Erythroblast (primary cell): ENCODE measurements at regions not wholly inside any gene's neighbourhood (a gene's known extent, or its start where the extent isn't known, plus 50 kb on each side); places are given as distances from the start of the nearest gene placed in this dataset.
"Not testable (repeated sequence)": the region's sequence is repeated elsewhere in the genome, so short reads cannot be mapped to it uniquely, and the experiment has no call there.

Source experiments
- DNase-seq, 2 experiments: peaks; one replicate each; lab custom pipeline; 2025; lab: John Stamatoyannopoulos, UW
- GATA1 ChIP-seq: IDR thresholded peaks from 2 replicates; pipeline ENCODE4 v1.6.1; 2011; ENCODE audit warnings: low read depth, mild to moderate bottlenecking, control low read depth, low read length, moderate library complexity
- POLR2A ChIP-seq: IDR thresholded peaks from 2 replicates; pipeline ENCODE4 v1.6.1; 2011; ENCODE audit warnings: mild to moderate bottlenecking, low read length

DNA sequence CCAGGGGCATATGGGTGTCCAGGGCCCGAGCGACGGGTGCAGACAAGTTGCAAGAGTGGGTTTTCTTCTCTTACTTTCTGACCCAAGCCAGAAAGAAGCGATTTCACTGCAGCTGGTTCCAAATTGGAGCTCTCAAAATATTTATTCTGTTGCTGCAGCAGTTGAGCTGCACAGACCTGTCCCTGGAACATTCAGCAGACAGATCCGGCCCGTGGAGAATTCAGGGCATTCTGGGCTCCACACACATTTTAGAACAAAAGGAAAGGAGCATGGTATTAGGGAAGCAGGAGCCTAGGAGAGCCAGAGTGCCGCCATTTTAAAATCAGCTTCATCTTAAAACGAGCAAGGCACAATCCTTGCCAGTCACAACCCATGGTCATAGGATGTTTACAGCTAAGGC, 135.3 kb upstream of the TPM1 start:
- TF ChIP-seq POLR2A, result no peak
- TF ChIP-seq GATA1, result no peak
- no peak for DNase-seq

DNA sequence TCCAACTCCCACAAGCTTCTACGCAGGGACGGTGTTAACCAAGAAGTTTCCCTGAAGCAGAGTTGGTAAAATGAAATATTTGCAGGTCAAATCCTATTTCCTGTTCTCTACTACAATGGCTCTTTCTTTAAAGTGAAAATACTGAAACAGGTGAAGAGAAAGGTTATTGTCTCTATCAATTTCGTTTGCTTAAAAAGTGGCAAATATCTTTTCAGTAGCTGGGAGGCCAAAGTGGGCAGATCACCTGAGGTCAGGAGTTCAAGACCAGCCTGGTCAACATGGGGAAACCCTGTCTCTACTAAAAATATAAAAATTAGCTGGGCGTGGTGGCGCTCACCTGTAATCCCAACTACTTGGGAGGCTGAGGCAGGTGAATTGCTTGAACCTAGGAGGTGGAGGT, 134.2 kb upstream of the TPM1 start:
- DNase-seq, result not testable (repeated sequence)

DNA sequence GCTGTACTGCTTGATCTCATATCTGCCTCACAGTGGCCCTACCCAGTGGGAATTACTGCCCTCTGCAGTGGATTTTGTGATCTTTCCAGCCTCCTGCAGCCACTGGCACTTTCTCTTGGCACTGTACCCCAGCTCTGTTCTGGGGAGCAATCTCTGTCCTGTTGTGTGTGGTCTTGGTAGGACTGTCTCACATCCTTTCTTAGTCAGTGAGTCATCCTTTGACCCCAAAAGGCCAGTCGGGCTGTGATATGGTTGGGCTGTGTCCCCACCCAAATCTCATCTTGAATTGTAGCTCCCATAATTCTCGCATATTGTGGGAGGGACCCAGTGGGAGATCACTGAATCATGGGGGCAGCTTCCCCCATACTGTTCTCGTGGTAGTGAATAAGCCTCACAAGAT, 133.3 kb upstream of the TPM1 start:
- TF ChIP-seq GATA1, result no peak
- no peak for TF ChIP-seq POLR2A
- no peak for DNase-seq

DNA sequence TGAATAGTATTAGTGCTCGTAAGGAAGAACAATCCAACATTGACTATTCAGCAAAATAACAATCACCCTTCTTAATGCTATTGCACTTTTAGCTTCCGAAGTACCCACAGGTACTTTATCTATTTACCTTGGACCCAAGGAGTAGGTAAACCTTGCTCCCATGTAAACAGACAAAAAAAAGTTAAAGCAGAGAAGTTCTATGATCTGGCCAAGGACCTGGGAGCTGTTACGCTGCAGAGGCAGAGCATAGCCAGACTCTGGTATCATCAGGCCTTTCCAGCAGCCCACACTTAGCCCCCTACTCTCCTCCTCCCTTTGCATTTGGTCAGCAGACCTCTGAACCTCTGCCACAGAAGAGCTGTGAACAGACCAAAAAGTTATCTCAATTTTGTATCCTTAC, 130.3 kb upstream of the TPM1 start:
- no peak for DNase-seq
- TF ChIP-seq GATA1 (no peak), POLR2A (no peak)

DNA sequence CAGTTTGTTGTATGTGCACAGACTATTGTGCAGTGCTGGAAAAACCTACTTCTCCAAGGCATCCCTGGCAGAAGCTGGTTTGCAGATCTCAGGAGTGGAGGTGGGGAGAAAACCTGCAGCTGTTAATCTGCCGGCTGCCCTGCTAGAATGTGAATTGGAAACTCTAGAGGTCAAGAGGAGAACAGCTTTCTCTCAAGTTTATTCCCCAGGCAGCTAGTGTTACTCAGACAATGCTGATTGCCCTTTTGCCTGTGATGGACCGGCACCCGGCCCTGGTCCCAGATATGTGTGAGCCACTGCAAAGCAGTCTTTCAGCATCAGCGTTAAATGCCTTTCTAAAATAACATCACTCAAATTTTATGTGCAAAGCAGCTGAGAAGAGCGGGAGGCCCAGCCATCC, 129.7 kb upstream of the TPM1 start:
- DNase-seq, result no peak
- no peak for TF ChIP-seq GATA1

DNA sequence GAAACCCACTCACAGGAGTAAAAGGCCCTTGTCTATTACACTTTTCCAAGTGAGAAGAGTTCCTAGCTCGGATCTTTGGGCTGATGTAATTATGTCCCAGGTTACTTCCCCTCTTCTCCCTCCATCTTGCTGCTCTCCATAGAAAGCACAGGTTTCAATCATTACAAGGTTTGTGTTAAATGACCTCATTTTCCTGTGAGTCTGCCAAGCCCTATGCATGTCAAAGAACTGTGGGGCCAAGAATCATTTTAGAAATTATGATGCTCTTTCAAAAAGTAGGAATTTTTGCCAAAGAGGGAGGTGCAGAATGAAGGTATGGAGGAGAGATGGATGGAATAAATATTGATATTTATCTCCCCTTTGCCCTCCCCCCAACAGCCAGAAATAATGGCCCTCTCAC, 129.3 kb upstream of the TPM1 start:
- TF ChIP-seq POLR2A (no peak), GATA1 (no peak)
- no peak for DNase-seq

DNA sequence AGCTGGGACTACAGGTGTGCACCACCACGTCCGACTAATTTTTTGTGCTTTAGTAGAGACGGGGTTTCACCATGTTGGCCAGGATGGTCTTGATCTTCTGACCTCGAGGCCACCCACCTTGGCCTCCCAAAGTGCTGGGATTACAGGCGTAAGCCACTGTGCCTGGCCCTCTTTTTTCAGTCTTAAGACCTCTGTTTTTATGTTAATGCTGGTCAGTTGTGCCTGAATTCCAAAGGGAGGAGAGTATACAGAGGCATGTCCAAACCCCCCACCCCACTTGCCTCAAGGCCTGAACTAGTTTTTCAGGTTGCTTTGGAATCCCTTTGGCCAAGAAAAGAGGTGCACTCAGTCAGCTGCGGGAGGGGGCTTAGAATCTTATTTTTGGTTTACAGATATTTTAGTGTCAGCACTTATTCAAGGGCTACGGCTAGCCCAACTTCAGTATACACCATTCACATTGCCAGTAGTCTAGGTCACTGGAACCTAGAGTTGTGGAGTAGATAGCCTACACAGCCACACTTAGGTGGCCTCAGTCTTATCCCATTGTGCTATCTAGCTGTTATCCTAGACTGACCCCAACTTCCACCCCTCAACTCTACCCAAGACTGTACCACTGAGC, 128.0 kb upstream of the TPM1 start:
- no peak for TF ChIP-seq GATA1
- TF ChIP-seq POLR2A, result no peak
- no peak for DNase-seq

DNA sequence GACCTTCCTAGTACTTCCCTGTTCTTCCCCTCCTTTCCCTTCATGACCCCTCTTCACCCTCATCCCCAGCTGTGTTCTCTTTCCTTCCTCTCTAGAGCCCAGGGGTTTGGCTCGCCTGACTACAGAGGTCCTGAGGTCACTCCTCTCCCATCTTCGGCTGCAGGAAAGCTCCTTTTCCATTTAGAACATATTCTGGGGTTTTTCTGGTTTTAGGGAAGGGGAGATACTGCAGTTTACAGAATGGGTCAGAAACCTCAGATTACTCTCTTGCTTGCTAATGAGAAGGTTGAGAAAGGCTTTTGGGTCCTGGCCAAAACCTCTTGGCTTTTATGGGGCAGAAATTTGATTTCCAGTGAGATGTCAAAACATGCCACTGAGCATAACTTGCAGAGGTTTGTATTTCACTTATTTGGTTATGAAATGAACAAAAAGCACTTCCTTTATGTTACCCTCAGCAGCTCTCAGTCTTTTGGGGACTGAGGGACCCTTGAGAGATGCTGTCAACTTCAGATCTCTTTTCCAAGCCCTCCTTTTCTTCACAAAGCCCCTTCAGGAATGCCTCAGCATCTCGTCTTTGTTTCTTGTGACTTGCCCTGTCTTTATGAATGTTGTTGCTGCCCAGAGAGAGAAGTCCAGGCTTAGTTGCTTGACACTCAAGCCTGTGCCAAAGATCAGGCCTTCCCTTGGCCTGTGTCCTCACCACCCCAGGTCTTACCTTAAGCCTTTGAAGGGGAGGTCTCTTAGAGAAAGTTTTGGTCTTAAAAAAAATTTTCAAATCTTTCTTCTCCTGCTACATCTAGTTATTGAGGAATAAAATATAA, 121.7 kb upstream of the TPM1 start:
- TF ChIP-seq GATA1 (no peak), POLR2A (no peak)
- no peak for DNase-seq

DNA sequence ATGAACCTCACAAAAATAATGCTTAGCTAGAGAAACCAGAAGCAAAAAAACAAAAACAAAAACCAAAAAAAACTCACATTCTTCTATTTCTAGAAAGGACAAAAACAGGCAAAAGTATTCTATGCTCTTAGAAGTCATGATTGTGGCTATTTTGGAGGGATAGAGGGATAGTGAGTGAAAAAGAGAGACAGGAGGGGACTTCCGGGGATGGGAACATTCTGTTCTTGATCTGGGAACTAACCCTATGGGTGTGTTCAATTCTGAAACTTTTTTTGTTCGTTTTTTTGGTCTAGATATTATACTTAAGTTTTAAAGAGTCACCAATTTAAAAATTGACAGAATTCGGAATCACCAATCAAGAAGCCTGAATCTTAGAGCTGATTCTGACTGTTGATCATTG, 120.0 kb upstream of the TPM1 start:
- TF ChIP-seq POLR2A, result no peak
- TF ChIP-seq GATA1, result no peak

DNA sequence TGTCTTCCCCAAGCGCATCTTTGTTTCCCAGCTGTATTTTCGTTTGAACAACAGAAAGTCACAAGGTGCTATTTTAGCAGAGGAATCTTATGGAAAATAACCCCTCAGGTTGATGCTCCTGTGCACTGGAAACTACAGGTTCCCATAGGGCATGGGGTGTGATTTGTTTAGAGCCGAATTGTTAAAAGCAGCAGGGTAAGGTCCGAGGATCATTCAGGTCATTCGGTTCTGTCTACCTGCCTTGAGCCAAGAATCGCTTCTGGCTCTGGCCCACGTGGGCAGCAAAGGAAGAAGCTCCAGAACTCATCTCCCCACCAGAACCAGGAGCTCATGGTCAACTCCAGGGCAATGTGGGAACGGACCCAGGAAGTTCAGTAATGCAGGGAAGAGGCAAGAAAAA, 116.7 kb upstream of the TPM1 start:
- TF ChIP-seq POLR2A, result no peak
- TF ChIP-seq GATA1, result no peak
- DNase-seq, result no peak

More for the DNA sequence above, 120.0 kb upstream of the TPM1 start:
- no peak for DNase-seq

DNA sequence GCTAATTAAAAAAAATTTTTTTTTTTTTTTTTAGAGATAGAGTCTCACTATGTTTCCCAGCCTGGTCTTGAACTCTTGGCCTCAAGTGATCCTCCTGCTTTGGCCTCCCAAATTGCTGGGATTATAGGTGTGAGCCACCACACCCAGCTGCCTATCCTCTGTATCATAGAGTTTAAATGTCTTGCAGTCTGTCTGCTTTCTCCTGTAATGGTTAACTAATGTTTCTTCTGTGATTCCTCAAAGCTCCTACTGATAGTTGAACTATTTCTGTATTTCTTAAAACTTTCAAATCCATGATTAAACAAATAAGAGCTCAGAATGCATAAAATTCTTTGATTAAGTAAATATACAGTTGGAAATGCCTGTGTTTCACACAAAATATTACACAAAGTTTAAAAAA, 115.4 kb upstream of the TPM1 start:
- no peak for DNase-seq
- TF ChIP-seq GATA1, result no peak
- TF ChIP-seq POLR2A, result no peak

DNA sequence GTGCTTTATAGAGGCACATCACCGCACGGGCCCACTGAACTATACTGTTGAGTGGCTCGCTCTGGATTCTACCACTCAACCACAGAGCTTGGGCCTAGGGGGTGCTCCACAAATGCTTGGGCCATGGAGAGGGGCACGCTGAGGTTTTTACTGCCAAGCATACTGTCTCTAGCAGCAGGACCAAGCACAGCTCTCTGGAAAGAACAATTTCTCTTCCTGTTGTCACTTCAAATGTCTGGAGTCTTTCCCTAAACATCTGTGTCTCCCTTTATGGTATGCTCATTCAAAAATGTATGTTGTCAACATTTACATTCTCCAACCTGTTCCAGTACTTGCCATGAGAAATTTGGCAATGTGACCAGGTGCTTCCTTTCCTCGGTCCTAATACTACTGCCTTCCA, 114.7 kb upstream of the TPM1 start:
- DNase-seq, result no peak
- no peak for TF ChIP-seq GATA1
- no peak for TF ChIP-seq POLR2A

DNA sequence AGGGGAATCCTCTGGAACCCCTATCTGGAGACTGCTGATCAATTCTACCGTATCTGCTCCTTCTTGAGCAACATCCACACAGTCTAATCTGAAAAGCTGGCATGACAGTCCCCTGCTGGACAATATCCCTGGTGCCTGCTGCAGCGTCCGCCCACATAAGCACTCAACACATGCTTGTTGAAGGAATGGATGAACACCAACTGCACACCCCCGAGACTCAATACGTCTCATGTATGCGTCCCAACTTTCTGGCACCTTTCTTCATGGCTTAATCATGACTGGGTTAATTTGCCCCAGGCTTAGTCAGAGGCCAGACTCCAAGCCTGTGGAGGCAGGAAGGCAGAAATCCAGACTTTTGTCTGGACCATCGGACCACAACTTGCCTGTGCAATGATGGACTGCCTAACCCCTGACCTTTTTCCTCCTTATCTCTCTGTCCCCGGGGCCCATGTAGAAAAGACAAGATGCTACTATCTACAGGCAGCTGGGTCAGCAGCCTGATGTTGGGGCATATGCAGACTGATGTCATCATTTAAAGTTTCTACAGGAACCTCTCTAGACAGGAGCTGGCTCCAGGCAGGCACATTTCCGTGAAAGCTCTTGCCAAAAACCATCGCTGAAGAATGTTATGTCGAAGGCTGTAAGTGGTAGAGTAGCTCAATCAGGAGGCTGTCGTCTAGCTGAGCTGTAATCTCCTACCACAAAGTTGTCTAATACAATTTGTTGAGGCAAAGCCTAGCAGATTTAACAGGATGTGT, 114.1 kb upstream of the TPM1 start:
- TF ChIP-seq POLR2A, result no peak
- no peak for TF ChIP-seq GATA1

DNA sequence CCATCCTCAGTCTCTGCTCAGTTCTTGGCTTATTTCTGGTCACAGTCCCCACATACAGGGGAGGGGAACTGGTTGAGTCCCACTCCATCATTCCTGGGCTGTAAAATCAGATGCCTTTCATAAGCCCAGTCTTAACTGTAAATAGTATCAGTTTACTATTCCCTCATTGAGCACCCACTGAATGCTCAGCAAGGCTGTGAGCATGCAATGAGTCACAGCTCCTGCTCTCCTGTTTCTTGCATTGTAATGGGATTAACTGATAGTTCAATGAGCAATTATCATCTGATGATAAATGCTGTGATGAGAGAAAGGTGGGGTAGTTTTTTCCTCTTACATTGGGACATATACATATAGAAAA, 113.6 kb upstream of the TPM1 start:
- no peak for DNase-seq
- TF ChIP-seq GATA1, result no peak
- TF ChIP-seq POLR2A, result no peak

More for the DNA sequence above, 114.1 kb upstream of the TPM1 start:
- DNase-seq, result peak in 1 of 2 experiments; percentile 9

DNA sequence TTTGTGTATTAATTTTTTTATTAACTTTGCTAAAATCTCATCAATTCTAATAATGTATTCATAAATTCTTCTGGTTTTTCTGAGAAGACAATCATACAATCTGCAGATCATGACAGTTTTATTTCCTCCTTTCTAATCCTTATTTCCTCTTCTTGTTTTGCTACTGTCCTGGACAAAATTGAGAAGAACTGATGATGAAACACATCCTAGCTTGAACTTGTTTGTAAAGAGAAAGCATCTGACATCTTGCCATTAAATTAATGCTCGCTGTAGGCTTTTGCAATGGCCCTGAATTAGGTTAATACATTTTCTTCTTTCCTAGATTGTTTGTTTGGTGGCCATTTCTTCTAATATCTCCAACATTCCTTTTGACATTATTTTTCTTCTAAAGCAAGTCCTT, 110.9 kb upstream of the TPM1 start:
- no peak for DNase-seq
- no peak for TF ChIP-seq POLR2A
- TF ChIP-seq GATA1, result no peak
